DMS53 treated with DMSO at 0.1 percent for 48 hours (cell line): ENCODE measurements at regions not wholly inside any gene's neighbourhood (a gene's known extent, or its start where the extent isn't known, plus 50 kb on each side); places are given as distances from the start of the nearest gene placed in this dataset.
"Not testable (repeated sequence)": the region's sequence is repeated elsewhere in the genome, so short reads cannot be mapped to it uniquely, and the experiment has no call there.

Experiments used
- DNase-seq: peaks from one replicate; lab custom pipeline; 2025; ENCODE audit not compliant: unreplicated experiment; lab: John Stamatoyannopoulos, UW

- DNase-seq: no peak
Observed at GRCh38 chr7:91564541-91564940, 300.3 kb downstream of the FZD1 start.

DNA sequence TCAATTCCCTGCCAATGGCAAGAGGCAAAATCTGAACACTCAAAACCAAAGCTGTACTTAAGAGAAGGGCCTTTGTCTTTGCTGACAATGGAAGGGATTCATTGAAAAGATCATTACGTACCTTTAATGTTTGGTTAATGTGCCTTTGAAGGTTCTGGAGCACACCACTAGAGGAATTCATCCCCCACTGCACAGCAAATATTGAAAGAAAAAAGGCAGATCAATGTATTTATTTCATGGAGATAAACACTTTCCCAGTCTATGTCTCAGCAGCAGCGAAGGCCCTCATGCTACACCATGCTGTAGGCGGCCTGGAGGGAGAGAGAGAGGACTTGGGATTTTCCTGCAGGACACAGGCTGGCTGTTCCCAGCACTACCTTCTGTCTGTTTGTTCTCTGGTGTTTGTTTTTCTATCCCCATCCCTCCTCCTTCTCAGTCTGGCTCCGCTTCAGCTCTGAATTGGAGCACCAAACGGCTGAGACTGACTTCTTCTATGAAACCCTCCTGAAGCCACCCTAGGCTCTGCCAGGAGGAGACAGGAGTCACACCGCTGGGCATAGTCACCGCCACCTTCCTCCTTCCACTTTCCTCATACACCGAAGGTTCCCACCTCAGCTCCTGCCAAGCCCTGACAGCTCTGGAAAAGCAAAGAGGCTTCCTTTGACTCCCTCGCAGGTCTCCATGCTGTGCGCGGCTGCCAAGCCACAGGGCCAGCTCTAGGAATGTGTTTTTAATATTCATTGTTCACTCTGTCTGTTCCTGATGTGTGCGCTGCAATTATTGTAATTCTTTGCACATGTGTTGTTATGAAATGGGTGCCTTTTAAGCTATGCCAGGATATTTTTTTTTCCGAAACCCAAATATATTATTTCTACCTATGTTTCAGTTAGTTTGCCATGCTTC lies 301.5 kb downstream of the FZD1 start:
- DNase-seq: peak; percentile 86

- DNase-seq: no peak
Observed at GRCh38 chr7:91566402-91566732, 302.1 kb downstream of the FZD1 start.

- no peak for DNase-seq
Observed at GRCh38 chr7:91567081-91568012, 303.1 kb downstream of the FZD1 start.

- DNase-seq: no peak
Observed at GRCh38 chr7:91568138-91568537, 303.9 kb downstream of the FZD1 start.

DNA sequence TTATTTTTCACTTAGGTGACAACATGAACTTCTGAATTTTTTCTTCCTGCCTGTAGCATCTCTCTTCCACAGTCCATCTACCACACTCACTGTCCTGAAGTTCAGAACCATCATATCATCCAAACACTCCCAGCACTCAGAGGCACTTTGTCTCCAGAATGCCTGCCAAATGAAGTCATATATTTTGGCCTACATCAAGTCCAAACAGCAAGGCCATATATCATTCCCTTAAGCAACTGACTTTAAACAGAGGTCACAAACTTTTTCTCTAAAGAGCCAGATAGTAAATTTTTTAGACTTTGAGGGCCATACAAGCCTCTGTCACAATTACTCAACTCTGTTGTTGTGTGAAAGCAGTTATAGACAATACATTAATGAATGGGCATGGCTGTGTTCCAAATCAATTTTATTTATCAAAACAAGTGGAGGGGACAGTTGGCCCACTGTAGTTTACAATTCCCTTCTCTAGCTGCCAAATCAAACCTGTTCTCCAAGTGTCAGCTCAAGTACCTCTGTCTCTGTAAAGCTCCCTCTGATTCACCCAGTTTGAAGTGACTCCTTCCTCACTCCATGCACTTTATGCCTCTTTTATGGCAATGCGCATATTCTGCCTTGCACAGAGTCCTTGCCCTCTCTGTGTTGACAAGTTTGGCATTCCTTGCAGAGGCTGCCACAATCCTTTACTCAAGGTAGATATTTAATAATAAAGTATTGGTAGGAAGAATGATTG lies 305.7 kb downstream of the FZD1 start:
- peak; percentile 93 for DNase-seq

DNA sequence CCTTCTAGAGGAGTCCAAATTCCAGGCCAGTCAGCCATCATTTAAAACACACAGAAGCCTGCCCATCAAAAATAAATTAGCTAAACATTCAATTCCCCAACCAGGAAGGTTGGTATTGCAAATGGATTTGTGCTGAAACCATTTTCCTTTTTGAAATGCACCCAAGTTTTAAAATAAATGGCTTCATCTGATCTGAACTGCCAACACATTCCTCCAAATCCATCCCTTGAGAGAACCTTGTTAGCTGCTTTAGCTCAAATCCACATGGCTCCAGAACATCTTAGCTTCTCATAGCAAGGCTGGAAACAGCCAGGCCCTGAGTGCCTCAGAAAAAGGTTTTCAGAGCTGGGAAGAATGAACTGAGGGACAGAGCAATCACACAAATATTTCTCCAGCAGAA lies 306.3 kb downstream of the FZD1 start:
- no peak for DNase-seq

- DNase-seq: no peak
Observed at GRCh38 chr7:91571601-91572000, 307.4 kb downstream of the FZD1 start.

DNA sequence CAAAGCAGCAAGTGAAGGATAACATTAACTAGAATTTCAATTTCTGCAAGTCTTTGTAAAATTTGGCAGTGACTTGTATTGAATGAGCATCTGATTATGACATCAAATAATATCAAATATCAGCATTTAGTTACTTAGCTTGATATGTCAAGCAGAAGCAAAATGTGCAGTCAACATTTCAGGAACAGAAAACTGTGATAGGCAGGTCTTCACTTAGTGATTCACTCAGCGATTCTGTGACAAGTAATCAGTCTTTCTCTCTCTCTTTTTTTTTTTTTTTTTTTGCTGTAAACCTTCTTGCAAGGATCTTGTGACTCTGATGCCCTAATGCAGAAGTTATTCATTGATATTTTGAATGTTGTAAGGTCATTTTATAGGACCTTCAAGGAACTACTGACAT lies 307.1 kb downstream of the MTERF1 start:
- no peak for DNase-seq

- DNase-seq: not testable (repeated sequence)
Observed at GRCh38 chr7:91576459-91576858, 304.0 kb downstream of the MTERF1 start.

DNA sequence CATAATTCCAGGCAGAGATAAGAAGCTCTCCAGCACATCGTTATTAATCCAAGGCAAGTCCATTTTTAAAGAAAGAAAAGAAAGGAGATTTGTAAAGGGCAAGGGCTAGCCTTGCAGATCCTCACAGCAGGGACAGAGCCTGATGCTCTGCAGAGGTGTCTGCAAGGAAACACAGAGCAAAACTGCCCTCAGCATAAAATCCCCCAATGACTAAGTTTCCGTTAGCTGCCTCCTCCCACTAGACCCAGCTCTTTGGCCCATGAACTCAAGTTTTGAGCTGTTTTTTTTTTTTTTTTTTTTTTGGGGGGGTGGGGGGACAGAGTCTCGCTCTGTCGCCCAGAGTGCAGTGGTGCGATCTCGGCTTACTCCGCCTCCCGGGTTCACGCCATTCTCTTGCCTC lies 300.7 kb downstream of the MTERF1 start:
- DNase-seq: no peak

DNA sequence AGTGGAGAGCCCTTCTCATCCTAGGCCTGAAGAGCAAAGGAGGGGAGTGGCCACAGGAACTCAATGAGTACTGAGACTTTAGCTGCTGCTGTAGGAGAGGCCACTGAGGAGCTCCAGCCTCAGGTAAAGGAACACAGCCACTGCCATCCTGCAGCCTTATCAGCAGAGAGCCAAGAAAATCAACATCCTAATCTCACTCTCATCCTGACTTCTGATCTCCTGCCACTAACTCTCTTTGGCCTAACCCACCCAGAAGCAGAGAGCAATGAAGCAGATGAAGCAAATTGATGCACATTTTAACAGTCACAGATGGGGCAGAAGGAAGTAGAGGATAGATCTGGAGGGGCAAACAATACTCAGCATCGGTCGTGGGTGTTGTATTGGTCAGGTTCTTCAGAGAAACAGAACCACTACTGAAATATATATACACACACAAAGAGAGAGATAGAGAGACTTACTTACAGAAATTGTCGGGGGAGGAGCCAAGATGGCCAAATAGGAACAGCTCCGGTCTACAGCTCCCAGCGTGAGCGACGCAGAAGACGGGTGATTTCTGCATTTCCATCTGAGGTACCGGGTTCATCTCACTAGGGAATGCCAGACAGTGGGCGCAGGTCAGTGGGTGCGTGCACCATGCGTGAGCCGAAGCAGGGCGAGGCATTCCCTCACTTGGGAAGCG lies 297.6 kb downstream of the MTERF1 start:
- DNase-seq: no peak

DNA sequence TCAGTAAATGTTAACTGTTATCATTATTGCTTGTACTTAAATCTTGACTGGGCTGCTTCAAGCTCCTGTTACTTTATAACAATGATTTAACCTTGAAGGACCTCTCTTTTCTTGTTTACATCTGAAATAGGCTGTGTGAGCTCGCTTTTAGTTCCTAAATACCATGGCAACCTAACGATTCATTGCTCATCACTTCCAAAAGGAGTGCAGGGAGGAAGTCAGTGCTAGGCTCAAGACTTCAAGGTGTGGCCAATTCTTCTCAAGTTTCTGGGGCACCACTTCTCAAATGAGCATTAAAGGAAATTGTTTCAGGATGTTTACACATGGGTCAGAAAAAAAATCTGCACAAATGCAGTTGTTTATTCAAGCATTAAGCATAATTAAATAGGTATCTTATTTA lies 284.2 kb downstream of the MTERF1 start:
- peak; percentile 19 for DNase-seq

DNA sequence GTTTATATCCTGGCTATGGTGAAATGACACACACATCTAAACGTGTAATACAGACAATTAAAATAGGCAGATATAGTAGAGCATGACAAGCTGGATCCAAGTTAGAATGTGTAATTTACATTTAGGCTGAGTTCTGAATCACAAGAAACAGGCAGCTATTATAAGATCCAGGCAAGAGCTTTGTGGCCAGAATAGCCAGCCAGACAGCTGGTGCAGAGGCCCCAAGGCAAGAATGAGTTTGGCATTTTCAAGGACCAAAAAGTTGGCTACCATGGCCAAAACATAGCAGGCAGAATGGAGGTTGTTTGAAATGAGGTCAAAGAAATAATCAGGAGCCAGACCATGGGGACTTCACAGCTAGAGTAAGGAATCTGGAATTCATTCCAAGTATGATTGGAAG lies 281.7 kb downstream of the MTERF1 start:
- no peak for DNase-seq

DNA sequence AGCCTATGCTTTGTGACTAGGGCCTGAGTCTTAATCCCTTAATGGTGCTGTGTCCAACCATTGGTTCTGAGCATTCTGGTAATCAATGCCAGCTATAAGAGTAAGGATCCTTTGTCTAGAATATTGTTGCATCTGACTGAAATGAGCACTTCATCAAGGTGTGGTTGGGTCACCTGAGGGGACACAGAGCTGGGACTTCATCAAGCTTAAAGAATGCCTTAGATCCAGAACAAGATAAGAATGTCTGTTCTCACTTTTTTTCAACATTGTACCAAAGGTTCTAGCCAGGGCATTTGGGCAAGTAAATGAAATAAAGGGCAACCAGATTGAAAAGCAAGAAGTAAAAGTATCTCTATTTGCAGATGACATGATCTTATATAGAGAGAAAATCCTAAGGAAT lies 280.4 kb downstream of the MTERF1 start:
- DNase-seq: no peak

DNA sequence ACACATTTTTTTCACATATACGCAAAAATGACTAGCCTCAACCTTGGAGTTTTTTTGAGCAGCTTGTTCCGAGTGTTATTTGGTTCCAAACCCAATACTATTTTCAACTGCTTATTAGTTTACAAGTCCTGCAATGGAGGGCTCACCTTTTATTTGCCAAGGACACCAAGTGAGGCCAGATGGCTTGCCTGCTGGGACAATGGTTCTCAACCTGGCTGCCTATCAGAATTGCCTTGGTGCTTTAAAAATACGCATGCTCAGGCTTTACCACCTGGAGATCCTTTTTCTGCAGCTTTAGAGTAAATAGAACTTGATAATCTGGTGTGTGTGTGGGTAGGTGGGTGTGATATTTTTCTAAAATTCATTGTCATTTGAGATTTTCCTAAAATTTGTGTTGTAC lies 276.8 kb downstream of the MTERF1 start:
- DNase-seq: no peak

DNA sequence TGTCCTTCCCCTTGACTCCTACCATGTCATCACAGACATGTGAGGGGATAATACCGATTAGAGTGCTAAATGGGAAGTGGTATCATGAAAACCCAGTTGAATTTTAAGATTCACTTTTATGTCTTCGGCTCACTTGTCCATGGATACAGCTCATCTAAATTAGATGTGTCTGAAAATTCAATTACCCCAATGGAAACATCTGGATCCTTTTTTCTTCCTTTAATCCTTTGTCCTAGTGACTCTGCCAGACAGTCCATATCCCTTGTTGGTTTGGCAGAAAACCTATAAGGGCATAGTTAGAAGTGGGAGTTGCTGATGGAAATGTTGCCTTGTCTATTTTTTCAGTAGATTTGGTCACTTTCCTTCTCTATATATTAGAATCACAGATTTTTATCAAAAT lies 271.9 kb downstream of the MTERF1 start:
- DNase-seq: no peak

GRCh38 chr7:91609525-91609924 lies 271.0 kb downstream of the MTERF1 start:
- peak; percentile 51 for DNase-seq

DNA sequence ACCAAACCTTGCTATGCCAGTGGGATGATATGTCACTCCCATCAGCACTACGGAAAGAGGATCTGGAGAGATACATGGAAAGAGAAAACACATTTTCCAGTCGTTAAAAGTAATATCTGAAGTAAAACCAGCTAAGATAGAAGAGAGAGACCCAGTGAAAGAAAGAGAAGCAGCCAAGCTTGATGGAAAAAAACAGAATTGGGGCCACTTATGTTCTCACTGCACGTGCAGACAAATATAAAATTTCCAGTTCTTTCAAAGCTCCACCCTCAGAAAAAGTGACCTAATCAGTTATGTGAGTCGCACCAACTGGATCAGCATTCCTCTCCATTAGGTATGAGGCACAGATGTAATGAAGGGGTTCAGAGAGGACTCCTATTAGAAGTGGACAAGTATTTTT lies 266.1 kb downstream of the MTERF1 start:
- DNase-seq: no peak

- DNase-seq: no peak
Observed at GRCh38 chr7:91618776-91619765, 261.4 kb downstream of the MTERF1 start.
